OCI-LY1 (cell line): ENCODE measurements at regions not wholly inside any gene's neighbourhood (a gene's known extent, or its start where the extent isn't known, plus 50 kb on each side); places are given as distances from the start of the nearest gene placed in this dataset.

ENCODE experiments used
- H2AFZ ChIP-seq: fragments of 200-600 bp; sonication (generic), shearing (Covaris generic); 2 replicates; pipeline ENCODE4 v1.6.0; 2014; ENCODE audit warnings: antibody characterized with exemption, mild to moderate bottlenecking, low read length
- H3F3A ChIP-seq: fragments of 200-600 bp; sonication (generic), shearing (Covaris generic); 2 replicates; pipeline ENCODE4 v1.6.0; 2014; ENCODE audit warnings: mild to moderate bottlenecking, antibody characterized with exemption, low read length, moderate library complexity; ENCODE audit not compliant: insufficient read depth
- H3K27ac ChIP-seq: fragments of 200-600 bp; sonication (generic); 2 replicates; pipeline ENCODE4 v1.5.1; 2014; ENCODE audit warnings: low read length, mixed run types, mild to moderate bottlenecking, low read depth; ENCODE audit not compliant: poor library complexity, severe bottlenecking
- H3K27me3 ChIP-seq: fragments of 200-600 bp; sonication (generic); 2 replicates; pipeline ENCODE4 v1.6.0; 2014; ENCODE audit warnings: antibody characterized with exemption, mild to moderate bottlenecking, low read length, moderate library complexity; ENCODE audit not compliant: insufficient read depth
- H3K36me3 ChIP-seq: fragments of 200-600 bp; sonication (generic); 2 replicates; pipeline ENCODE4 v1.6.1; 2014; ENCODE audit warnings: mild to moderate bottlenecking, antibody characterized with exemption, low read length, moderate library complexity, mixed read lengths; ENCODE audit not compliant: insufficient read depth
- H3K4me1 ChIP-seq: fragments of 200-600 bp; sonication (generic); 2 replicates; pipeline ENCODE4 v1.5.1; 2014; ENCODE audit warnings: mild to moderate bottlenecking, low read length, moderate library complexity; ENCODE audit not compliant: insufficient read depth, severe bottlenecking
- H3K4me2 ChIP-seq: fragments of 200-600 bp; sonication (generic), shearing (Covaris generic); 2 replicates; pipeline ENCODE4 v1.6.1; 2014; ENCODE audit warnings: low read length
- H3K4me3 ChIP-seq: fragments of 200-600 bp; sonication (generic); 2 replicates; pipeline ENCODE4 v1.5.1; 2014; ENCODE audit warnings: low read length, low read depth, mild to moderate bottlenecking, mixed read lengths; ENCODE audit not compliant: poor library complexity, severe bottlenecking
- H3K79me2 ChIP-seq: fragments of 200-600 bp; shearing (Covaris generic); 2 replicates; pipeline ENCODE4 v1.6.1; 2016; ENCODE audit warnings: mixed run types, low read length, mixed read lengths; ENCODE audit not compliant: insufficient read depth
- H3K9ac ChIP-seq: fragments of 200-600 bp; sonication (generic), shearing (Covaris generic); 2 replicates; pipeline ENCODE4 v1.6.1; 2014; ENCODE audit warnings: mild to moderate bottlenecking, low read length, mixed read lengths
- H3K9me2 ChIP-seq: fragments of 200-600 bp; sonication (generic), shearing (Covaris generic); 2 replicates; pipeline ENCODE4 v1.6.1; 2014; ENCODE audit warnings: low read depth, mild to moderate bottlenecking, low read length, mixed read lengths
- H3K9me3 ChIP-seq: fragments of 200-600 bp; shearing (Covaris generic); 2 replicates; pipeline ENCODE4 v1.6.1; 2014; ENCODE audit warnings: low read length, mixed read lengths
- H4K20me1 ChIP-seq: fragments of 200-600 bp; sonication (generic), shearing (Covaris generic); 2 replicates; pipeline ENCODE4 v1.6.0; 2016; ENCODE audit warnings: mild to moderate bottlenecking, low read length; ENCODE audit not compliant: insufficient read depth
- CTCF ChIP-seq: fragments of 200-600 bp; sonication (generic), shearing (Covaris generic); IDR thresholded peaks from 2 replicates; pipeline ENCODE4 v1.5.1; 2017; ENCODE audit warnings: mild to moderate bottlenecking, antibody characterized with exemption, low read length, moderate library complexity, mixed read lengths
- EZH2 ChIP-seq: fragments of 200-600 bp; sonication (generic), shearing (Covaris generic); IDR thresholded peaks from 2 replicates; pipeline ENCODE4 v1.8.0; 2017; ENCODE audit warnings: borderline replicate concordance, mixed run types, mild to moderate bottlenecking, antibody characterized with exemption, low read length, moderate library complexity, mixed read lengths

- Histone ChIP-seq H3K27me3 (no peaks in the 10 kb centered on the region), H3K4me3 (no peak overlapping the region), H3K4me1 (no peaks in the 10 kb centered on the region), H3K9me2 (no peaks in the 10 kb centered on the region), H3K79me2 (no peaks in the 10 kb centered on the region), H3K9me3 (no peaks in the 10 kb centered on the region), H3K36me3 (no peaks in the 10 kb centered on the region), H3K4me2 (no peak overlapping the region), H4K20me1 (no peaks in the 10 kb centered on the region), H3K9ac (no peak overlapping the region), H2AFZ (no peak overlapping the region), H3F3A (no peaks in the 10 kb centered on the region), H3K27ac (no peak overlapping the region)
- no peak for TF ChIP-seq EZH2
- no peak for TF ChIP-seq CTCF
These were observed 76.9 kb upstream of the ST8SIA2 start for GRCh38 chr15:92316586-92317295.

GRCh38 chr15:92320012-92320699, 73.5 kb upstream of the ST8SIA2 start:
- Histone ChIP-seq H3K4me3 (no peak overlapping the region), H3K9me3 (no peaks in the 10 kb centered on the region), H3K27me3 (no peaks in the 10 kb centered on the region; the same call in 1 of the 2 replicates), H3K36me3 (no peaks in the 10 kb centered on the region), H3K9ac (no peak overlapping the region), H3K79me2 (no peaks in the 10 kb centered on the region), H2AFZ (no peak overlapping the region), H3K9me2 (no peaks in the 10 kb centered on the region), H3K4me2 (no peak overlapping the region), H3K27ac (no peak overlapping the region), H3F3A (no peaks in the 10 kb centered on the region), H3K4me1 (no peaks in the 10 kb centered on the region), H4K20me1 (no peaks in the 10 kb centered on the region)
- TF ChIP-seq CTCF (no peak), EZH2 (no peak)

GRCh38 chr15:92322566-92323355, 70.9 kb upstream of the ST8SIA2 start:
- H3K4me1 ChIP-seq: no peaks in the 10 kb centered on the region
- no peak overlapping the region for H3K4me3 ChIP-seq
- H2AFZ ChIP-seq: no peak overlapping the region
- H4K20me1 ChIP-seq: no peaks in the 10 kb centered on the region
- no peaks in the 10 kb centered on the region; the same call in 1 of the 2 replicates for H3K27me3 ChIP-seq
- H3K9me2 ChIP-seq: no peaks in the 10 kb centered on the region
- no peak overlapping the region for H3K27ac ChIP-seq
- TF ChIP-seq CTCF: no peak
- TF ChIP-seq EZH2: no peak
- H3F3A ChIP-seq: no peaks in the 10 kb centered on the region
- H3K4me2 ChIP-seq: no peak overlapping the region
- no peak overlapping the region for H3K9ac ChIP-seq
- H3K36me3 ChIP-seq: no peaks in the 10 kb centered on the region
- H3K9me3 ChIP-seq: no peaks in the 10 kb centered on the region
- no peaks in the 10 kb centered on the region for H3K79me2 ChIP-seq
